NCI-H2227 (cell line): ENCODE measurements at regions not wholly inside any gene's neighbourhood (a gene's known extent, or its start where the extent isn't known, plus 50 kb on each side); places are given as distances from the start of the nearest gene placed in this dataset.
"Not testable (repeated sequence)": the region's sequence is repeated elsewhere in the genome, so short reads cannot be mapped to it uniquely, and the experiment has no call there.

ENCODE experiments used
- DNase-seq: peaks from one replicate; lab custom pipeline; 2025; ENCODE audit not compliant: unreplicated experiment; lab: John Stamatoyannopoulos, UW

GRCh38 chr9:75197561-75197960 lies 109.2 kb downstream of the OSTF1 start:
- no peak for DNase-seq

GRCh38 chr9:75198436-75198835 lies 110.1 kb downstream of the OSTF1 start:
- no peak for DNase-seq

- DNase-seq: peak; percentile 66
Observed at GRCh38 chr9:75200892-75201470, 112.7 kb downstream of the OSTF1 start.

- no peak for DNase-seq
Observed at GRCh38 chr9:75201480-75202209, 113.3 kb downstream of the OSTF1 start.

- not testable (repeated sequence) for DNase-seq
Observed at GRCh38 chr9:75207997-75208396, 119.7 kb downstream of the OSTF1 start.

DNA sequence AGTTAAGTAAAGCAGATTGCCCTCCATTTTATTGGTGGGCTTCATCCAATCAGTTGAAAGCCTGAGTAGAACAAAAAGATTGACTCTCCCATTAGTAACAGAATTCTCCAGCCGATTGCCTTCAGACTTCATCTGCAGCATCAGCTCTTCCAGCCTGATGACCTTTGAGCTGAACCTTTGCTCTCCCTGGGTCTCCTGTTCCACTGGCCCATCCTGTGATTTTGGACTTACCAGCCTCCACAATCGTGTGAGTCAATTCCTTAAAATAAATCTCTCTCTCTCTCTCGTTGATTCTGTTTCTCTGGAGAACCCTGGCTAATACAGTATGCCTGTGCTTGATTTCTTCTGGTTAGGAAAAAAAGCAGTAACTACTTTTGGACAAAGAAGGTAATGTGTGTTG lies 121.9 kb downstream of the OSTF1 start:
- DNase-seq: no peak

- no peak for DNase-seq
Observed at GRCh38 chr9:75213765-75214164, 125.5 kb downstream of the OSTF1 start.

- no peak for DNase-seq
Observed at GRCh38 chr9:75226403-75227139, 138.3 kb downstream of the OSTF1 start.

DNA sequence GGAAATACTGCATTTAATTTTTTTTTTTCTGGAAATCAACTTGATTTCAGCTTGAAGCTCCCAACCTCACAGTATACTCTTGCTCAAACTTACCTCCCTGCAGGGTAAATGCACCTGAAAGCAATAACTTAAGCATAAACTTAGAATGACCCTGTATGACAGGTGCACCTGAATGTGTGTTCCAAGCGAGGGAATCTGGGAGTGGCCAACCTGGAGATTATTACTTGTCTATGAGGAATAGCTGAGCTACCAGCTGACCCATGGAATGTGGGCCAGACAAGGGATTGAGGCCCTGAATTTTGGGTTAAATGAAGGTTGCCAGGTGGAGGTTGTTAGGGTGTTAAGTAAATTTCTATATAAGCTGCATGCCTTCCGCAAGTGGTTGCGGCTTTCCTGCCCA lies 140.6 kb downstream of the OSTF1 start:
- DNase-seq: no peak

DNA sequence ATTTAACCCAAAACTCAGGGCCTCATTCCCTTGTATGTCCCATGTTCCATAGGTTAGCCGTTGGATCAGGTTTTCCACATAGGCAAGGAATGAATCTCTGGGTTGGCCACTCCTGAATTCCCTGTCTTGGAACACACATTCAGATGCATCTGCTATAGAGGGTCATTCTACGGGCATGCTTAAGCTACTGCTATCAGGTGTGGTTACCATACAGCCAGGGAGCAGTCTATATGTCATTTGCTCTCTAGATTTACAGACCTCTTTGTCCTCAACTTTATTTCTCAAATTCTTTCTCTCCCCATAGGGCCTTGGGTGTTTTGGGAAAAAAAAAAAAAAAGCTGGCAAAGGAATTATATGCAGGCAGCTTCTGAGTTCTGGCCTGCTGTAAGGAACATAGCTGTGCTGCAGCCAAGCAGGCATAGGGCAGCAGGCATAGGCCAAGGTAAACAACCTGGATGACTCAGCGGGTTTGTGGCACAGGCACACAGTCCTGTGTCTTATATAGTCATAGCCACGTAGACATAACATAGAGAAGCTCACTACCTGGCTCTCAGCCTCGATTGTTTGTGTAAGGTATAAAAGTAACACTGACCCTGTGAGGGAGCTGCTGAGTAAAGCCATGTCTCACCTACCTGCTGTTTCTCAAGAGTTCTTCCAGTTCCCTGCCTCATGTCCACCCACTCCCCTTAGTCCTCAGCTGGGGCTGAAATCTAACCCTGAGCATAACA lies 141.5 kb downstream of the OSTF1 start:
- DNase-seq: no peak

- no peak for DNase-seq
Observed at GRCh38 chr9:75230469-75230868, 142.2 kb downstream of the OSTF1 start.

DNA sequence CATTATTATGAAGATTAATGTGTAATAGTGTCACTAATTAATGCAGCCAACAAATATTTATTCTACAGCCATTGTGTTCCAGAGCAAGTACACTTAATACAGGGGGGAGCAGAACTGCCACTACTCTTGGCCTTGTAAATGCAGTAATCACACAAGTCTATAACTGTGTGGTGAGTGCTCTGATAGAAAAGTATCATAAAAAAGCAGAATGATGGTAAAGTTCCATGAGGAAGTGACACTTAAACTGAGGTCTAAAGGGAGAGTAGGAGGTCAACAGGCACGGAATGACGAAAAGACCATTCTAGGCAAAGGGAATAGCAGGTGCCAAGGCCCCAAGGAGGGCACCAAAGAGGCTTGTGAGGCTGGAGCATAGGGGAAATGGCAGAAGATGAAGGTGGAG lies 142.9 kb downstream of the OSTF1 start:
- DNase-seq: no peak

GRCh38 chr9:75233011-75233410 lies 144.7 kb downstream of the OSTF1 start:
- no peak for DNase-seq

GRCh38 chr9:75235632-75236031 lies 147.3 kb downstream of the OSTF1 start:
- DNase-seq: no peak

- DNase-seq: peak; percentile 10
Observed at GRCh38 chr9:75238311-75238976, 150.1 kb downstream of the OSTF1 start.

GRCh38 chr9:75239176-75239575 lies 150.9 kb downstream of the OSTF1 start:
- DNase-seq: peak; percentile 2

- no peak for DNase-seq
Observed at GRCh38 chr9:75242426-75242825, 154.1 kb downstream of the OSTF1 start.

DNA sequence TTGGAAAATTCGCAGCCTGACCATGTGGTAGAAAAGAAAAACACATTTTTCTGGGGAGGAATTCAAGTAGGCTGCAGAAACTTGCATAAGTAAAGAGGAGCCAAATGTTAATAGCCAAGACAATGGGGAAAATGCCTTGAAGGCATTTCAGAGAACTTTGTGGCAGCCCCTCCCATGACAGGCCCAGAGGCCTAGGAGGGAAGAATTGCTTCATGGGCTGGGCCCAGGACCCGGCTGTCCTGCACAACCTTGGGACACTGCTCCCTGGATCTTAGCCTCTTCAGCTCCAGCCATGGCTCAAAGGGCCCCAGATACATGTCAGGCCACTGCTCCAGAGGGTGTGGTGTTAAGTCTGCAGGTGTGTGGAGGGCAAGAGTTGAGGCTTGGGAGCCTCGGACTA lies 158.6 kb downstream of the OSTF1 start:
- no peak for DNase-seq

- peak; percentile 61 for DNase-seq
Observed at GRCh38 chr9:75265525-75265972, 177.2 kb downstream of the OSTF1 start.

GRCh38 chr9:75269197-75269596 lies 180.9 kb downstream of the OSTF1 start:
- DNase-seq: no peak

DNA sequence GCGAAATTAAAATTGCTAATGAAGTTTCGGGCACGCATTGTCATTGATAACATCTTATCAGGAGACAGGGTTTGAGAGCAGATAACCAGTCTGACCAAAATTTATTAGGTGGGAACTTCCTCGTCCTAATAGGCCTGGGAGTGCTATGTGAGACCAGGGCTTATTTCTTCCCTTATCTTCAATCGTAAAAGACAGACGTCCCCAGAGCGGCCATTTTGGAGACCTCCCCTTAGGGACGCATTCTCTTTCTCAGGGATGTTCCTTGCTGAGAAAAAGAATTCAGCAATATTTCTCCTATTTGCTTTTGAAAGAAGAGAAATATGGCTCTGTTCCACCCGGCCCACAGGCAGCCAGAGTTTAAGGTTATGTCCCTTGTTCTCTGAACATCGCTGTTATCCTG lies 184.7 kb downstream of the OSTF1 start:
- not testable (repeated sequence) for DNase-seq
